Epithelial cell of proximal tubule (primary cell): ENCODE measurements at regions not wholly inside any gene's neighbourhood (a gene's known extent, or its start where the extent isn't known, plus 50 kb on each side); places are given as distances from the start of the nearest gene placed in this dataset.

Experiments
- DNase-seq: peaks from one replicate; pipeline ENCODE4 v3.0.0-alpha.2; 2011; ENCODE audit warnings: low read depth
- H3K4me3 ChIP-seq: 2 replicates; pipeline ENCODE4 v1.5.1; 2011; ENCODE audit warnings: low read depth, mild to moderate bottlenecking, low read length
- CTCF ChIP-seq: conservative IDR thresholded peaks from 2 replicates; pipeline ENCODE4 v1.5.1; 2012; ENCODE audit warnings: low read depth, mild to moderate bottlenecking, low read length

GRCh38 chr1:219537223-219537631, 75.7 kb downstream of the ZC3H11B start:
- no peak for DNase-seq
- no peak for TF ChIP-seq CTCF
- no peak overlapping the region for H3K4me3 ChIP-seq

GRCh38 chr1:219536038-219536437, 76.9 kb downstream of the ZC3H11B start:
- H3K4me3 ChIP-seq = no peak overlapping the region
- DNase-seq = no peak
- TF ChIP-seq CTCF = no peak

GRCh38 chr1:219534991-219535390, 77.9 kb downstream of the ZC3H11B start:
- TF ChIP-seq CTCF = no peak
- no peak overlapping the region for H3K4me3 ChIP-seq
- no peak for DNase-seq

GRCh38 chr1:219533280-219533679, 79.6 kb downstream of the ZC3H11B start:
- no peak for TF ChIP-seq CTCF
- H3K4me3 ChIP-seq = no peak overlapping the region
- DNase-seq = no peak

- no peak overlapping the region for H3K4me3 ChIP-seq
- TF ChIP-seq CTCF = no peak
- DNase-seq = no peak
Observed at GRCh38 chr1:219529116-219529515, 83.8 kb downstream of the ZC3H11B start.

GRCh38 chr1:219528633-219529032, 84.3 kb downstream of the ZC3H11B start:
- no peak overlapping the region for H3K4me3 ChIP-seq
- DNase-seq = no peak
- no peak for TF ChIP-seq CTCF

- no peak for TF ChIP-seq CTCF
- DNase-seq = no peak
- no peak overlapping the region for H3K4me3 ChIP-seq
Observed at GRCh38 chr1:219527994-219528393, 84.9 kb downstream of the ZC3H11B start.
